ENCODE measurements at regions not wholly inside any gene's neighbourhood (a gene's known extent, or its start where the extent isn't known, plus 50 kb on each side); places are given as distances from the start of the nearest gene placed in this dataset.

DNA sequence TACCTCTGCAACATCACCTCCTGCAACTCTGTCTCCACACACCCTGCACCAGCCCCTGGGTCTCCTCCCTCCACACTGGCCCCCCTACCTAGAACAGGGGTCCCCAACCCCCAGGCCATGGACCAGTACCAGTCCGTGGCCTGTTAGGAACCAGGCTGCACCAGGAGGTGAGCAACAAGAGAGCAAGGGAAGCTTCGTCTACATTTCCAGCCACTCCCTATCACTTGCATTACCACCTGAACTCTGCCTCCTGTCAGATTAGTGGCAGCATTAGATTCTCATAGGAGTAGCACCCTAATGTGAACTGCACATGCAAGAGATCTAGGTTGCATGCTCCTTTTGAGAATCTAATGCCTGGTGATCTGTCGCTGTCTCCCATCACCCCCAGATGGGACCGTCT is 108.8 kb upstream of the WDR11 start:
- no peaks in the 10 kb centered on the region for H4K20me1 ChIP-seq (replicated peaks in 1 of 2; ENCODE audit: control insufficient read depth in 1 of 2, insufficient read depth in 2 of 2, low read length in 2 of 2)
- no peak overlapping the region for H2AFZ ChIP-seq (ENCODE audit: low read length)
- no peak overlapping the region for H3K4ac ChIP-seq (replicated peaks; ENCODE audit: insufficient read length, low read depth, low read length)
- H3K9me3 ChIP-seq (ENCODE audit: insufficient read depth in 2 of 2, low read depth in 1 of 2, low read length in 1 of 2), result no peaks in the 10 kb centered on the region
- no peak overlapping the region for H2BK12ac ChIP-seq (ENCODE audit: low read depth, low read length)
- 93% methylated on average over 4 of the region's 4 CpGs; no CpG with 5 or more reads in 1 of the 2 experiments for WGBS, 2 experiments (ENCODE audit: extremely low coverage in 1 of 2, insufficient coverage in 1 of 2, insufficient read length in 1 of 2, insufficient replicate concordance in 2 of 2, low coverage in 1 of 2, low lambda C conversion rate in 2 of 2, missing lambda C conversion rate in 1 of 2)
- no peak overlapping the region for H3K4me2 ChIP-seq (ENCODE audit: insufficient read depth in 1 of 2, low read depth in 2 of 2, low read length in 2 of 2)
- no peak overlapping the region for H3K9ac ChIP-seq (replicated peaks in 1 of 4; ENCODE audit: extremely low read depth in 1 of 4, low read depth in 3 of 4, low read length in 3 of 4)
- no peak for DNase-seq (ENCODE audit: low read depth in 1 of 2, low spot score in 2 of 2)
- no peak for FAIRE-seq
- ChIA-PET CTCF (ENCODE audit: partially characterized antibody) (interaction anchor here (1.5 kb wide), 1 partner anchor 142 kb away, joined by 3 read pairs; no protein-coding TSS in a partner anchor), POLR2A (ENCODE audit: partially characterized antibody) (no interaction called here)
- H4K91ac ChIP-seq (replicated peaks; ENCODE audit: insufficient read length, low read length), result no peak overlapping the region
- H2BK20ac ChIP-seq (ENCODE audit: low read length), result no peak overlapping the region
- no peak overlapping the region for H4K8ac ChIP-seq (ENCODE audit: extremely low read depth, insufficient read depth, low read length)
- no peaks in the 10 kb centered on the region for H3K36me3 ChIP-seq (ENCODE audit: control insufficient read depth in 2 of 4, insufficient read depth in 4 of 4, low read length in 3 of 4)
- no peak overlapping the region for H3K4me3 ChIP-seq (ENCODE audit: extremely low read depth in 1 of 4, insufficient read depth in 2 of 4, low read depth in 3 of 4, low read length in 4 of 4)
- H2BK120ac ChIP-seq (replicated peaks; ENCODE audit: low read depth, low read length), result no peak overlapping the region
- no peak overlapping the region for H3K27ac ChIP-seq (ENCODE audit: low read depth, low read length)
- no peaks in the 10 kb centered on the region for H3K23me2 ChIP-seq (ENCODE audit: low read depth, low read length)
- H4K5ac ChIP-seq (ENCODE audit: insufficient read length, low read depth, low read length), result no peak overlapping the region
- H3K79me2 ChIP-seq (ENCODE audit: control insufficient read depth in 1 of 2, insufficient read depth in 2 of 2, low read length in 2 of 2), result no peaks in the 10 kb centered on the region
- no peaks in the 10 kb centered on the region for H3K79me1 ChIP-seq (ENCODE audit: low read depth, low read length)
- H2BK15ac ChIP-seq (ENCODE audit: low read length), result no peak overlapping the region
- H2AK5ac ChIP-seq (ENCODE audit: low read depth, low read length), result no peak overlapping the region
- peaks cover 0 to 4% (median 2%) of the 10 kb centered on the region in 4 experiments; a peak in 2 of 7 replicates for H3K4me1 ChIP-seq (replicated peaks in 1 of 4; ENCODE audit: control insufficient read depth in 3 of 4, insufficient read depth in 4 of 4, low read length in 3 of 4)
- H3K23ac ChIP-seq (ENCODE audit: insufficient read length), result no peak overlapping the region
- H3K56ac ChIP-seq (replicated peaks; ENCODE audit: insufficient read length, low read depth, low read length), result no peak overlapping the region
- H2BK5ac ChIP-seq (ENCODE audit: low read depth, low read length), result no peak overlapping the region
- no peak overlapping the region for H3K14ac ChIP-seq (ENCODE audit: insufficient read length)
- H3K18ac ChIP-seq (ENCODE audit: extremely low read depth, low read length), result no peak overlapping the region
- H3K27me3 ChIP-seq (replicated peaks in 1 of 4; ENCODE audit: control insufficient read depth in 3 of 4, extremely low read depth in 1 of 4, insufficient read depth in 3 of 4, low read length in 3 of 4), result peaks cover 0 to 2% (median 0%) of the 10 kb centered on the region in 4 experiments; a peak in 2 of 7 replicates
- TF ChIP-seq PHF8 (conservative IDR thresholded peaks at IDR 0.05; ENCODE audit: low read depth, low read length) (no peak), EP300 (IDR thresholded peaks at IDR 0.05; ENCODE audit: borderline replicate concordance in 1 of 2, low read depth in 2 of 2, low read length in 2 of 2) (no peak)

All from H1 (cell line).